SK-N-SH (cell line): ENCODE measurements at regions not wholly inside any gene's neighbourhood (a gene's known extent, or its start where the extent isn't known, plus 50 kb on each side); places are given as distances from the start of the nearest gene placed in this dataset.

ENCODE experiments used
- CHD2 ChIP-seq: fragments of 150-350 bp; IDR thresholded peaks from 2 replicates; pipeline ENCODE4 v1.6.1; 2018; ENCODE audit warnings: low read length; ENCODE audit not compliant: partially characterized antibody
- EZH2phosphoT487 ChIP-seq: fragments of 200-600 bp; sonication (generic); IDR thresholded peaks from 2 replicates; pipeline ENCODE4 v1.6.1; 2017; ENCODE audit warnings: low read depth, mixed run types, mild to moderate bottlenecking, antibody characterized with exemption, moderate library complexity, borderline replicate concordance
- FOXJ3 ChIP-seq: sonication (generic); formaldehyde crosslinking; IDR thresholded peaks from 2 replicates; pipeline ENCODE4 v1.5.1; 2020; ENCODE audit warnings: mild to moderate bottlenecking, missing genetic modification reagents
- MAX ChIP-seq: IDR thresholded peaks from 2 replicates; pipeline ENCODE4 v1.4.0; 2012; ENCODE audit warnings: low read depth
- POLR2AphosphoS5 ChIP-seq: IDR thresholded peaks from 2 replicates; pipeline ENCODE4 v1.6.1; 2012; ENCODE audit warnings: low read depth, low read length
- REST ChIP-seq: IDR thresholded peaks from 2 replicates; pipeline ENCODE4 v1.6.1; 2012; ENCODE audit warnings: mild to moderate bottlenecking, low read depth, low read length, moderate library complexity
- SMC3 ChIP-seq: IDR thresholded peaks from 2 replicates; pipeline ENCODE4 v1.6.1; 2012; ENCODE audit warnings: low read depth, low read length, improper control_type of control experiment
- TAF1 ChIP-seq: IDR thresholded peaks from 2 replicates; pipeline ENCODE4 v1.6.1; 2012; ENCODE audit warnings: low read depth, mild to moderate bottlenecking, low read length, moderate library complexity, borderline replicate concordance
- TCF12 ChIP-seq: IDR thresholded peaks from 2 replicates; pipeline ENCODE4 v1.4.0; 2012
- YY1 ChIP-seq: IDR thresholded peaks from 2 replicates; pipeline ENCODE4 v1.4.0; 2012; ENCODE audit warnings: low read depth, mild to moderate bottlenecking
- TF ChIP-seq, protein P1 (sequence below): fragments of 200-600 bp; sonication (generic); IDR thresholded peaks from 2 replicates; pipeline ENCODE4 v1.6.1; 2017; ENCODE audit warnings: antibody characterized with exemption, mild to moderate bottlenecking, moderate library complexity

DNA sequence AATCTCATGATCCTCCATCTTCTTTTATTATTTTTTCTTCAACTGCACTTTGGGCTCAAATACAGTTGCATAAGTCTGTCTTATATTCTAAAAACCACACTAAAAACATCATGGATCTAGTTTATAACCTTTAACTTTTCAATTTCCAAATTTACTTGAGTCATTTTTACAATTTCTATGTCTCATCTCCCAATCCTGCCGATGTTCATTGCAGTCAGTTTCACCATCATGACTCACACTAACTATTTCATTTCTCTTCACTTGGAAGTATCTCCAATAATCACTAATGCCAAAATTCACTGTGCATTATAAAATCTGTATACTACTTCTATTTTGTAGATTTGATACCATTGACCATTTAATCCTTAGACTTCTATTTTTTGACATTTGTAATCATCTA is 806.9 kb upstream of the SORCS1 start:
- no peak for TF ChIP-seq CHD2
- no peak for TF ChIP-seq TCF12
- TF ChIP-seq FOXJ3 (CRISPR knock-in tag) = no peak
- TF ChIP-seq, protein P1, sequence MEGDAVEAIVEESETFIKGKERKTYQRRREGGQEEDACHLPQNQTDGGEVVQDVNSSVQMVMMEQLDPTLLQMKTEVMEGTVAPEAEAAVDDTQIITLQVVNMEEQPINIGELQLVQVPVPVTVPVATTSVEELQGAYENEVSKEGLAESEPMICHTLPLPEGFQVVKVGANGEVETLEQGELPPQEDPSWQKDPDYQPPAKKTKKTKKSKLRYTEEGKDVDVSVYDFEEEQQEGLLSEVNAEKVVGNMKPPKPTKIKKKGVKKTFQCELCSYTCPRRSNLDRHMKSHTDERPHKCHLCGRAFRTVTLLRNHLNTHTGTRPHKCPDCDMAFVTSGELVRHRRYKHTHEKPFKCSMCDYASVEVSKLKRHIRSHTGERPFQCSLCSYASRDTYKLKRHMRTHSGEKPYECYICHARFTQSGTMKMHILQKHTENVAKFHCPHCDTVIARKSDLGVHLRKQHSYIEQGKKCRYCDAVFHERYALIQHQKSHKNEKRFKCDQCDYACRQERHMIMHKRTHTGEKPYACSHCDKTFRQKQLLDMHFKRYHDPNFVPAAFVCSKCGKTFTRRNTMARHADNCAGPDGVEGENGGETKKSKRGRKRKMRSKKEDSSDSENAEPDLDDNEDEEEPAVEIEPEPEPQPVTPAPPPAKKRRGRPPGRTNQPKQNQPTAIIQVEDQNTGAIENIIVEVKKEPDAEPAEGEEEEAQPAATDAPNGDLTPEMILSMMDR = no peak
- TF ChIP-seq MAX = no peak
- TF ChIP-seq REST = no peak
- no peak for TF ChIP-seq POLR2AphosphoS5
- no peak for TF ChIP-seq EZH2phosphoT487
- no peak for TF ChIP-seq YY1
- no peak for TF ChIP-seq TAF1
- no peak for TF ChIP-seq SMC3
